ENCODE measurements at regions not wholly inside any gene's neighbourhood (a gene's known extent, or its start where the extent isn't known, plus 50 kb on each side); places are given as distances from the start of the nearest gene placed in this dataset.

GRCh38 chr10:31754803-31755624, 173.6 kb downstream of the ARHGAP12 start:
- no peak for DNase-seq (ENCODE audit: low read depth)

GRCh38 chr10:31753681-31754080, 174.9 kb downstream of the ARHGAP12 start:
- DNase-seq (ENCODE audit: low read depth): no peak

- DNase-seq (ENCODE audit: low read depth): no peak
These were observed 176.5 kb downstream of the ARHGAP12 start for GRCh38 chr10:31752170-31752569.

GRCh38 chr10:31751738-31752080, 176.9 kb downstream of the ARHGAP12 start:
- DNase-seq (ENCODE audit: low read depth): no peak

- DNase-seq (ENCODE audit: low read depth): no peak
These were observed 177.4 kb downstream of the ARHGAP12 start for GRCh38 chr10:31751051-31751737.

GRCh38 chr10:31749981-31750840, 178.4 kb downstream of the ARHGAP12 start:
- no peak for DNase-seq (ENCODE audit: low read depth)

- DNase-seq (ENCODE audit: low read depth): no peak
These were observed 179.3 kb downstream of the ARHGAP12 start for GRCh38 chr10:31749301-31749700.

- no peak for DNase-seq (ENCODE audit: low read depth)
These were observed 182.8 kb downstream of the ARHGAP12 start for GRCh38 chr10:31745612-31746376.

- no peak for DNase-seq (ENCODE audit: low read depth)
These were observed 184.6 kb downstream of the ARHGAP12 start for GRCh38 chr10:31744025-31744424.

GRCh38 chr10:31742255-31742654, 186.4 kb downstream of the ARHGAP12 start:
- no peak for DNase-seq (ENCODE audit: low read depth)

GRCh38 chr10:31741473-31741872, 187.2 kb downstream of the ARHGAP12 start:
- no peak for DNase-seq (ENCODE audit: low read depth)

- DNase-seq (ENCODE audit: low read depth): no peak
These were observed 188.9 kb downstream of the ARHGAP12 start for GRCh38 chr10:31739711-31740110.

GRCh38 chr10:31739146-31739545, 189.5 kb downstream of the ARHGAP12 start:
- DNase-seq (ENCODE audit: low read depth): no peak

GRCh38 chr10:31731711-31732110, 196.9 kb downstream of the ARHGAP12 start:
- DNase-seq (ENCODE audit: low read depth): no peak

GRCh38 chr10:31730776-31731175, 197.9 kb downstream of the ARHGAP12 start:
- no peak for DNase-seq (ENCODE audit: low read depth)

- DNase-seq (ENCODE audit: low read depth): no peak
These were observed 199.9 kb downstream of the ARHGAP12 start for GRCh38 chr10:31728698-31729224.

GRCh38 chr10:31725436-31725835, 203.2 kb downstream of the ARHGAP12 start:
- DNase-seq (ENCODE audit: low read depth): no peak

- DNase-seq (ENCODE audit: low read depth): no peak
These were observed 204.3 kb downstream of the ARHGAP12 start for GRCh38 chr10:31724296-31724695.

GRCh38 chr10:31723106-31723750, 205.4 kb downstream of the ARHGAP12 start:
- DNase-seq (ENCODE audit: low read depth): no peak

GRCh38 chr10:31721096-31721495, 207.5 kb downstream of the ARHGAP12 start:
- DNase-seq (ENCODE audit: low read depth): no peak

- DNase-seq (ENCODE audit: low read depth): no peak
These were observed 208.1 kb downstream of the ARHGAP12 start for GRCh38 chr10:31720546-31720945.

Measured in T-helper 22 cell (primary cell).